Kidney (tissue), 13 donors: ENCODE measurements at regions not wholly inside any gene's neighbourhood (a gene's known extent, or its start where the extent isn't known, plus 50 kb on each side); places are given as distances from the start of the nearest gene placed in this dataset.
A peak's percentile ranks its signal among the peaks of the same experiment; 100 is the strongest.
"Not testable (repeated sequence)": the region's sequence is repeated elsewhere in the genome, so short reads cannot be mapped to it uniquely, and the experiment has no call there.

ENCODE experiments used
- DNase-seq, 5 donors: peaks; one replicate each; pipeline ENCODE4 v3.0.0-alpha.2; 2013 to 2020
- FAIRE-seq: peaks from 2 replicates; lab custom pipeline; 2012; peaks lifted over from hg19 to GRCh38; lab: Jason Lieb, UNC
- H3K27ac ChIP-seq, 2 donors: one replicate each; pipeline ENCODE4 v1.7.0; 2013; ENCODE audit warnings: low read depth in 2 of 2, low read length in 2 of 2, inconsistent platforms in 1 of 2
- H3K27me3 ChIP-seq: one replicate; pipeline ENCODE4 v1.7.1; 2013; ENCODE audit warnings: low read length, inconsistent platforms; ENCODE audit not compliant: control insufficient read depth, insufficient read depth
- H3K36me3 ChIP-seq, 3 donors: one replicate each; pipeline versions ENCODE4 v1.7.0 to v1.7.1; 2013; ENCODE audit warnings: low read length in 3 of 3, control low read depth in 1 of 3, inconsistent platforms in 1 of 3; ENCODE audit not compliant: insufficient read depth in 3 of 3, control insufficient read depth in 2 of 3
- H3K4me1 ChIP-seq, 3 donors: one replicate each; pipeline versions ENCODE4 v1.7.0 to v1.7.1; 2013; ENCODE audit warnings: low read length in 3 of 3, inconsistent platforms in 1 of 3, low read depth in 1 of 3; ENCODE audit not compliant: control insufficient read depth in 2 of 3, insufficient read depth in 2 of 3
- H3K4me3 ChIP-seq, 3 donors: one replicate each; pipeline versions ENCODE4 v1.7.0 to v1.8.1; 2013; ENCODE audit warnings: low read length in 3 of 3, control low read depth in 1 of 3, inconsistent platforms in 1 of 3
- H3K9ac ChIP-seq, 3 donors: one replicate each; pipeline versions ENCODE4 v1.7.0 to v1.7.1; 2013; ENCODE audit warnings: low read length in 3 of 3, control low read depth in 1 of 3, inconsistent platforms in 1 of 3
- H3K9me3 ChIP-seq, 3 donors: one replicate each; pipeline versions ENCODE4 v1.7.0 to v1.7.1; 2013; ENCODE audit warnings: low read length in 3 of 3, control low read depth in 1 of 3, inconsistent platforms in 1 of 3; ENCODE audit not compliant: control insufficient read depth in 2 of 3, insufficient read depth in 1 of 3
- CTCF ChIP-seq: IDR thresholded peaks from 3 replicates; pipeline ENCODE4 v1.5.1; 2012; ENCODE audit warnings: mild to moderate bottlenecking, moderate library complexity, borderline replicate concordance; ENCODE audit not compliant: insufficient read depth; ENCODE audit errors: extremely low read depth
- intact Hi-C: fragments of 100-400 bp; cut with DNase I; formaldehyde crosslinking; loops from one replicate; pipeline ENCODE4 v1.11.1; 2022
- donor health status: control.
- donor health status: control.
- donor health status: control.
- donor health status: control.
- donor health status: control.
- donor health status: DM: yes; HTN: yes; CAD: no.
- donor health status: Normal renal cell carcinoma (clear cell type).

DNA sequence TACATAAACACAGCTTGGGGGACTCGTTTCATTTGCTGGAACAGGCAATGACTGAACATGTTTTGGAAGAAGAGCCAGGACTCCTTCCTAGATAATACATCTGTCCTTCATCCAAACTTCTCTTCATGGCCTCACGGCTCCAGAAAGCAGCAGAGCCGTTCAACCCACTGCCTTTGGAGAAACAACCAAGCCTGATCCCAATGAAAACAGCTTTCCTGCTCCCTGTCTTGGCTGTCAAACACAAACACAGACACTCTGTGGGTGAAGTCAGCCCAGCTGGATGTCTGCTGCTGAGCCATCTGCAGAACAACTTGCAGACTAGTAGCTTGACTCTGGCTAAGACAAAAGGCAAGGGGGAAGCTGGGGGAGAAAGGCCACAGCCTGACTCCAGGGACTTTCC is 345.1 kb upstream of the PSMD7 start:
- no peak overlapping the region for H3K4me3 ChIP-seq
- peak in 3 of 5 donors; percentile 5 to 37 (median 10) for DNase-seq
- TF ChIP-seq CTCF = no peak
- no peak overlapping the region for H3K9ac ChIP-seq
- no peaks in the 10 kb centered on the region for H3K36me3 ChIP-seq
- FAIRE-seq = no peak
- no peaks in the 10 kb centered on the region for H3K27me3 ChIP-seq
- no peaks in the 10 kb centered on the region for H3K4me1 ChIP-seq
- no peak overlapping the region for H3K27ac ChIP-seq
- intact Hi-C loops = no loop called here
- H3K9me3 ChIP-seq = no peaks in the 10 kb centered on the region

- DNase-seq (peak in 1 of 5 donors; percentile 18), FAIRE-seq (no peak)
- intact Hi-C loops = no loop called here
- no peak overlapping the region for H3K27ac ChIP-seq
- no peak for TF ChIP-seq CTCF
- no peaks in the 10 kb centered on the region for H3K27me3 ChIP-seq
- no peaks in the 10 kb centered on the region for H3K36me3 ChIP-seq
- H3K9ac ChIP-seq = no peak overlapping the region
- no peaks in the 10 kb centered on the region for H3K9me3 ChIP-seq
- H3K4me3 ChIP-seq = no peak overlapping the region
- no peaks in the 10 kb centered on the region for H3K4me1 ChIP-seq
Measured at GRCh38 chr16:73949574-73950320, 346.9 kb upstream of the PSMD7 start.

- Histone ChIP-seq H3K27ac (no peak overlapping the region), H3K4me1 (no peaks in the 10 kb centered on the region), H3K4me3 (no peak overlapping the region), H3K9ac (no peak overlapping the region), H3K27me3 (no peaks in the 10 kb centered on the region), H3K36me3 (no peaks in the 10 kb centered on the region), H3K9me3 (no peaks in the 10 kb centered on the region)
- TF ChIP-seq CTCF = no peak
- intact Hi-C loops = no loop called here
- DNase-seq (no peak), FAIRE-seq (no peak)
Measured at GRCh38 chr16:73945631-73946030, 351.0 kb upstream of the PSMD7 start.

GRCh38 chr16:73943184-73943583 is 353.4 kb upstream of the PSMD7 start:
- H3K9ac ChIP-seq, H3K27me3 ChIP-seq, FAIRE-seq, intact Hi-C loops, H3K4me1 ChIP-seq, DNase-seq, H3K36me3 ChIP-seq, H3K4me3 ChIP-seq, H3K27ac ChIP-seq, H3K9me3 ChIP-seq: not testable (repeated sequence)

DNA sequence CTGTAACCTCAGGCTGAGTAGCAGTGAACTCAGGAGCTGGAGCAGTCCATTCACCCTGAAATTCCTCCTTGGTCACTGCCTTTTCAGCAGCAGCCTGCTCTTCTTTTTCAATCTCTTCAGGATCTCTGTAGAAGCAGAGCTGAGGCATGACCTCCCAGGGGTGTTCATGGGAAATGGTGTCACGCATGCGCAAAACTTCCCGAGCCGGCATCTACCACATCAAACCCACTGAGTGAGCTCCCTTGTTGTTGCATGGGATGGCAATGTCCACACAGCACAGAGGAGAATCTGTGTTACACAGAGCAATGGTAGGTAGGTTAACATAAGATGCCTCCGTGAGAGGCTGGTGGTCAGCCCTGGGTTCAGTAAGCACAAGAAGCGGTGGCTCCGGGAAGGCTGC is 355.8 kb upstream of the PSMD7 start:
- H3K9ac ChIP-seq, H3K27ac ChIP-seq, H3K36me3 ChIP-seq, FAIRE-seq, H3K4me1 ChIP-seq, H3K27me3 ChIP-seq, DNase-seq, H3K4me3 ChIP-seq, H3K9me3 ChIP-seq, intact Hi-C loops: not testable (repeated sequence)
